ENCODE measurements at regions not wholly inside any gene's neighbourhood (a gene's known extent, or its start where the extent isn't known, plus 50 kb on each side); places are given as distances from the start of the nearest gene placed in this dataset.

DNA sequence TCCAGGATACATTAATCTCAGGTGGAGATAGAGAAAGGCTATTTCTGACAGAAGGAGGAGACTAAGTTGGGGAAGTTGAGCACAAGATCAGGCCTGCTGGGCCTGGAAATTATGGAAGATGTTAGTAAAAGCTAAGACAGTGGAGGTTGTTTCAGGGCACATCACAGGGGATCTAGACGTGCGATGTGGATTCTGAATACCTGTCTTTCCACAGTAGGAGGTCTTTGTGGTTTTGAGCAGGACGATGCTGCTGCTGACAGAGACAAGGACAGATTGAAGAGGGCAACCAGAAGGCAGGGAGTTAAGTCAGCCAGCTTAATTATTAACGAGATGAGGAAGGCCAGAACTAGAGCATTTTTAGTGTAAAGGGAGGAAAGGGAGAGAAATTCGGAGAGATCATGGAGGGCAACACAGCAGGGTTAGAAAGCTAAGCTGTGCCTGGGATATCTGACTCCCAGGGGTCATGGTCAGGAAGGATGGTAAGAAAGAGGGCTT lies 384.9 kb downstream of the MAFB start:
- TF ChIP-seq POLR2A (IDR thresholded peaks at IDR 0.05) (no peak), EP300 (IDR thresholded peaks at IDR 0.05) (no peak), POLR2AphosphoS5 (IDR thresholded peaks at IDR 0.05) (no peak)
- TF ChIP-seq, protein P1, sequence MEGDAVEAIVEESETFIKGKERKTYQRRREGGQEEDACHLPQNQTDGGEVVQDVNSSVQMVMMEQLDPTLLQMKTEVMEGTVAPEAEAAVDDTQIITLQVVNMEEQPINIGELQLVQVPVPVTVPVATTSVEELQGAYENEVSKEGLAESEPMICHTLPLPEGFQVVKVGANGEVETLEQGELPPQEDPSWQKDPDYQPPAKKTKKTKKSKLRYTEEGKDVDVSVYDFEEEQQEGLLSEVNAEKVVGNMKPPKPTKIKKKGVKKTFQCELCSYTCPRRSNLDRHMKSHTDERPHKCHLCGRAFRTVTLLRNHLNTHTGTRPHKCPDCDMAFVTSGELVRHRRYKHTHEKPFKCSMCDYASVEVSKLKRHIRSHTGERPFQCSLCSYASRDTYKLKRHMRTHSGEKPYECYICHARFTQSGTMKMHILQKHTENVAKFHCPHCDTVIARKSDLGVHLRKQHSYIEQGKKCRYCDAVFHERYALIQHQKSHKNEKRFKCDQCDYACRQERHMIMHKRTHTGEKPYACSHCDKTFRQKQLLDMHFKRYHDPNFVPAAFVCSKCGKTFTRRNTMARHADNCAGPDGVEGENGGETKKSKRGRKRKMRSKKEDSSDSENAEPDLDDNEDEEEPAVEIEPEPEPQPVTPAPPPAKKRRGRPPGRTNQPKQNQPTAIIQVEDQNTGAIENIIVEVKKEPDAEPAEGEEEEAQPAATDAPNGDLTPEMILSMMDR (IDR thresholded peaks at IDR 0.05) = no peak
- DNase-seq (ENCODE audit: low spot score in 2 of 2) = no peak
- Histone ChIP-seq H3K9me3 (no peaks in the 10 kb centered on the region), H3K27me3 (peaks cover 2% of the 10 kb centered on the region), H3K4me1 (no peaks in the 10 kb centered on the region), H3K36me3 (no peaks in the 10 kb centered on the region), H3K4me3 (no peak overlapping the region), H3K27ac (no peak overlapping the region)
- WGBS = 92% methylated on average over 5 of the region's 5 CpGs

DNA sequence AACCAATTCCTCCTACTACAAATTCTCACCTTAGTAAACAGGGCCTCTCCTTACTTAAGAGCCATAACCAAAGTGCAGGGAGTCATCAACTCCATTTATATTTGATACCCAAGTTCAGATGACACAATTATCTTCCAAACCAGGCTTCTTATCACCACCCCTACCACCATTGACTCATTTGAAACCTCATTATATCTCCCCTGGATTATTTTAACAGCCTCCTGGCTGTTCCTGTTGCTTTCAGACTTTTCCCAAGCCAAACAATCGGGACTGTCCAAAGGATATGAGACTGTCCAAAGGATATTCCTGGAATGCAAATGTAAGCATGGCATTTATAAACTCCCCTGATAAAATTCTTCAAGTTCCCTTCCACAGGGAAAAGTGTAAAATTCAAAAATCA lies 394.3 kb downstream of the MAFB start:
- no peak overlapping the region for H3K27ac ChIP-seq
- 77% methylated on average over 1 of the region's 1 CpG for WGBS

DNA sequence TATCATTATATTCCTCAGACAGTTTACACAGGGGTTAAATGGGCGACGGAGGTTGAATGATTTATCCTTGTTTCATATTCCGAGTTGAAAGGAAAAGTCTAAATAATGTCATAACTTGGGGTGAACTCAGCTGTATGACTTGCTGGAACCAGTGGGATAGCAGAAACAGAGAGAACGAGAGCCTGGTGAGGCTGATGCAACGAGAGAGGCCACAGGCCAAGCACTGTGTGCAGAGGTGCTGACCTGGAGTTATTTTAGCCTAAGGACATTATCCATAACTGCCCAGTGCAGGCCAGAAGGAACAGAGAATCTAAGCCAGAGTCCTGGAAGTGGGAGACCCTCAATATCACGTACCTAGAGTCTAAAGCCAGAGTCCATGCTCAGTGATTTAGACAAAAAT lies 394.9 kb downstream of the MAFB start:
- Histone ChIP-seq H3K27me3 (no peaks in the 10 kb centered on the region), H3K4me1 (no peaks in the 10 kb centered on the region), H3K36me3 (no peaks in the 10 kb centered on the region), H3K27ac (no peak overlapping the region), H3K9me3 (peaks cover 3% of the 10 kb centered on the region), H3K4me3 (no peak overlapping the region)
- 70% methylated on average over 6 of the region's 6 CpGs for WGBS
- DNase-seq (ENCODE audit: low spot score in 2 of 2) = no peak
- TF ChIP-seq POLR2AphosphoS5 (IDR thresholded peaks at IDR 0.05) = no peak
- TF ChIP-seq EP300 (IDR thresholded peaks at IDR 0.05) = no peak
- no peak for TF ChIP-seq POLR2A (IDR thresholded peaks at IDR 0.05)
- TF ChIP-seq, protein P1 (IDR thresholded peaks at IDR 0.05) = no peak

More for the DNA sequence above, 394.3 kb downstream of the MAFB start:
- Histone ChIP-seq H3K36me3 (no peaks in the 10 kb centered on the region), H3K4me3 (no peak overlapping the region), H3K27me3 (no peaks in the 10 kb centered on the region), H3K9me3 (peaks cover 3% of the 10 kb centered on the region), H3K4me1 (no peaks in the 10 kb centered on the region)
- TF ChIP-seq EP300 (IDR thresholded peaks at IDR 0.05) (no peak), POLR2A (IDR thresholded peaks at IDR 0.05) (no peak), POLR2AphosphoS5 (IDR thresholded peaks at IDR 0.05) (no peak)
- TF ChIP-seq, protein P1 (IDR thresholded peaks at IDR 0.05) = no peak
- no peak for DNase-seq (ENCODE audit: low spot score in 2 of 2)

DNA sequence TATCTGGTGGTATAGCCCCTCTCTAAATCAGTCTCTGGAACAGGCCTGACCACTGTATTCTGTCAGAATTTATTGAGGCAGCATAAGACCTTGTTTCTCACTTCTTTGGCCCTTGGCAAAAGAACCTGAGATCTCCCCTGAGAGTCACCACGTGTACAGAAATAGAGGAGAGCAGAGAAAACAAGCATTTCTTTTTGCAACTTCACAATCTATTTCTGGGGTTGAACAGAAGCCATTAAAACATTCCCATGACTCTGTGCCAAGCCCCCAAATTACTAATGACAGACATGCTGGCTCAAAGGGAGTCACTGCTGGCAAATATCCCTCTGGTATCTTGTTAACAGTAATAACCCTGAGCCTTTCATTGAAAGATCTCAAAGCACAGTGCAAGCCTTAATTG lies 395.3 kb downstream of the MAFB start:
- Histone ChIP-seq H3K4me3 (no peak overlapping the region), H3K4me1 (no peaks in the 10 kb centered on the region), H3K36me3 (no peaks in the 10 kb centered on the region), H3K27ac (no peak overlapping the region), H3K9me3 (peaks cover 3% of the 10 kb centered on the region), H3K27me3 (no peaks in the 10 kb centered on the region)
- no peak for TF ChIP-seq POLR2A (IDR thresholded peaks at IDR 0.05)
- no peak for TF ChIP-seq EP300 (IDR thresholded peaks at IDR 0.05)
- TF ChIP-seq, protein P1 (IDR thresholded peaks at IDR 0.05) = no peak
- no peak for TF ChIP-seq POLR2AphosphoS5 (IDR thresholded peaks at IDR 0.05)
- DNase-seq (ENCODE audit: low spot score in 2 of 2) = no peak
- 38% methylated on average over 1 of the region's 1 CpG for WGBS

DNA sequence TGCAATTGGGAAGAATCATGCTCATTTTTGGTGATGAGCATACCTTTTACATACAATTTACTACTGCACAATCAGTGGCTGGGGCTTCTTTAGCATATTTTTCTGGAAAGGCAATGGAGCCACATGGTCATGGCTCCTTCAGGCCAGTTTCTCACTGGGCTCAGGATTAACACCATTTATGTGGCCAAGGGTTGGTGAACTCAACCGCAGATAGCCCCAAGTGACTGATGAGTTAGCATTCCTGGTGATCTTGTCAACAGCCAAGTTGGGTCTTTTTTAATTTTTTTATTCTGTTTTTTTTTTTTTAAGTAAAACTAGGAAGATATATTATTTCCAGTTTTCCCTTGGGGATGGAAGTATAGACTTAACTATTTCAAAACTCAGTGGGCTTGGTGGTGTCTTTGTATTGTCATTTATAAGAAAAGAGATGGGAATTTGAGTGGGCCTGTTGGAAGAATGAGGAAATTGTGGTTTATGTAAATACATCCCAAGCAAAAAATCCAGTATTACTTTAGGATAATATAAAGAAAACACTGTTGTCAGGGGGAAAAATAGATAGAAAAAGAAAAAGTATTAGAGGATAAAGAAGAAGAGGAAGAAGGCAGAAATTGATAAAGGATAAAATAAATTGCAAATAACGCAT lies 397.4 kb downstream of the MAFB start:
- Histone ChIP-seq H3K27me3 (no peaks in the 10 kb centered on the region), H3K27ac (no peak overlapping the region), H3K36me3 (no peaks in the 10 kb centered on the region), H3K9me3 (no peaks in the 10 kb centered on the region), H3K4me1 (peaks cover 17% of the 10 kb centered on the region), H3K4me3 (no peak overlapping the region)
- TF ChIP-seq EP300 (IDR thresholded peaks at IDR 0.05) = no peak
- TF ChIP-seq POLR2AphosphoS5 (IDR thresholded peaks at IDR 0.05) = no peak
- no peak for TF ChIP-seq POLR2A (IDR thresholded peaks at IDR 0.05)
- TF ChIP-seq, protein P1 (IDR thresholded peaks at IDR 0.05) = no peak
- 88% methylated on average over 2 of the region's 2 CpGs for WGBS
- no peak for DNase-seq (ENCODE audit: low spot score in 2 of 2)
